ENCODE measurements at regions not wholly inside any gene's neighbourhood (a gene's known extent, or its start where the extent isn't known, plus 50 kb on each side); places are given as distances from the start of the nearest gene placed in this dataset.

DNA sequence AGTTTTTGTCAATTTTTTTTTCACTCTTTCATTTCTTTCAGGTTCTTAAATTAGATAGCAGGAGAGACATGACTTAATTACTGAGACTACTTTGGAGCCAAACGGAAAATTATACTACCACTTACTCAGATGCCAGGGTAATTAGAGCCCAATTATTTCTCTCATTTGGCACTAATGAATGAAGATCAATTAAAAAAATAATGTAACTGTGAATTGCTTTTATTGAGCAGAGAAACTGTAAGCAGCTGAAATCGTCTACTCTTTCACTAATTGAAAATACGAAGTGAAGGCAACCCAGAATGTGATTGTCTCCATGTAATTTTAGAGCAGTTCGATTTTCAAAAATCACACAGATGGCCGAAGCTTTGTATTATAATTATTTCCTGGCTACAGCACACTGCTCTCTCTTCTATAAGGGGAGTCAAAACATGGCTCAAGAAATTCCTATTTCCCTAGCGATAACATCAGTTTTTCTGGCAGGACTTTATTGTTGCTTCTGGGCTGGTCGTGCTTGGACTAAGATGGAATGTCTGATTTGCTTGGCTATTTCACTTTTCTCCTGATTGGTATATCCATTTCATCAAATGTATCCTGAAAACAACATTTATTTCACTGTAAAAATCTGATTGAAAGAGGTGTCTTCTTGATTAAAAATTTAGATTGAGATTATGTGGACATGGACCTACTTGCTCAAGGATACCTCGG lies 55.8 kb upstream of the PDZRN3 start:
- ATAC-seq (no peak), DNase-seq (ENCODE audit: low spot score) (no peak)

DNA sequence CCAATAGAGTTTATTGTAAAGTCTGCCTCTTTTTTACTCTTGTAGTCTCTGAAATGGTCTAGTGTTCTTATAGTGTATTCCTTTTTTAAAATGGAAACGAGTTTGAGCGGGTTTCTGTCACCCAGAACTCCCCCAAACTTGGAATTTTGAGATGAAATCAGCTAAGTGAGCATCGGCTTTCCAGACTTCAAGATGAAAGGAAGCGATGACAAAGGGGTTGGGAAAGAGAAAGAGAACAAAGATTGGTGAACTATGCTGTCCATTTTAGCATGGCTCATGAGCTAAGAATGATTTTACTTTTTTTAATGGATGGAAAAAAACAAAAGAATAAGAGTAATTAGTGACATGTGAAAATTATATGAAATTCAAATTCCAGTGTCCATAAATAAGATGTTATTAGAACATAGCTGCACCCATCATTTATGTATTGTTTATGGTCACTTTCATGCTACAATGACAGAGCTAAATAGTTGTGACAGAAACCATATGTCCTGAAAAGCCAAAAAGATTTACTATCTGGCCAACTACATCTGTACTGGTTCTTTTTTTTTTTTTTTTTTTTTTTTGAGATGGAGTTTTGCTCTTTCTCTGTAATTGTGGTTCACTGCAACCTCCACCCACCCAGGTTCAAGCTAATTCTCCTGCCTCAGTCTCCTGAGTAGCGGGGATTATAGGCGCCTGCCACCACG lies 52.7 kb upstream of the PDZRN3 start:
- ATAC-seq (no peak), DNase-seq (ENCODE audit: low spot score) (no peak)

Data from left lobe of liver (tissue), 2 donors.